ENCODE measurements at regions not wholly inside any gene's neighbourhood (a gene's known extent, or its start where the extent isn't known, plus 50 kb on each side); places are given as distances from the start of the nearest gene placed in this dataset.

DNA sequence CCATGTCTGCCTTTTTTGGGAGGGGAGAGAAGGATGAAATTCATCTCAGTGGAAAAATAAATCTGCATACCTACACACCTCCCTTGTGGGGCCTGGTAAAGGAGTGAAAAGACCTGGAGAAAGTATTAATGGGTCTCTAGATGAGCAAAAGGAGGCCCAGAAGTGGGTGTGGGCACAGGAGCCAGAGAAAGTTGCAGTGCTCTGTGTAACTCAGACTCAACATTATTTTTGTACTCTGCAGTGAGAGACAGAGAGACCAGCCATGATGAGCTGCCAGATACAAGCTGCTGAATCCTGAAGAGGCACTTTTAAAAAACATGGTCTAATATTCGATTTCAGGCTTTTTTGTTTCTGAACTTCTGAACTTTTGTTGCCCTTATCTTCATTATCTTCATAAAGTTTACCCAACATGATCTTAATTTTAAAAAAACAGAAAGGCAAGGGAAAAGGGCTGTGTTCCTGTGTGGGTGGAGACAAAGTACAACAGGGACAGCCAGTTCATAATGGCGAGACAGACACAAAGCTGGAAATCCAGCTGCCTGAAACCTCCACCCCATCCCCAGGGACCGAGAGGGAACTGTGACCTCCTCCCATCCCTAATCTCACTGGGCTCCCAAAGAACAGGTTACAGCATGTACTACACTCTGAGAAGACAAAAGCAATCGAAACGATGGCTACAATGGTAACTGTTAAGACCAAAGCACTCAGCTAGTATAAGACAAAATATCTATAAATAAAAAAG, 77.2 kb downstream of the KLF12 start:
- TF ChIP-seq, protein P1, sequence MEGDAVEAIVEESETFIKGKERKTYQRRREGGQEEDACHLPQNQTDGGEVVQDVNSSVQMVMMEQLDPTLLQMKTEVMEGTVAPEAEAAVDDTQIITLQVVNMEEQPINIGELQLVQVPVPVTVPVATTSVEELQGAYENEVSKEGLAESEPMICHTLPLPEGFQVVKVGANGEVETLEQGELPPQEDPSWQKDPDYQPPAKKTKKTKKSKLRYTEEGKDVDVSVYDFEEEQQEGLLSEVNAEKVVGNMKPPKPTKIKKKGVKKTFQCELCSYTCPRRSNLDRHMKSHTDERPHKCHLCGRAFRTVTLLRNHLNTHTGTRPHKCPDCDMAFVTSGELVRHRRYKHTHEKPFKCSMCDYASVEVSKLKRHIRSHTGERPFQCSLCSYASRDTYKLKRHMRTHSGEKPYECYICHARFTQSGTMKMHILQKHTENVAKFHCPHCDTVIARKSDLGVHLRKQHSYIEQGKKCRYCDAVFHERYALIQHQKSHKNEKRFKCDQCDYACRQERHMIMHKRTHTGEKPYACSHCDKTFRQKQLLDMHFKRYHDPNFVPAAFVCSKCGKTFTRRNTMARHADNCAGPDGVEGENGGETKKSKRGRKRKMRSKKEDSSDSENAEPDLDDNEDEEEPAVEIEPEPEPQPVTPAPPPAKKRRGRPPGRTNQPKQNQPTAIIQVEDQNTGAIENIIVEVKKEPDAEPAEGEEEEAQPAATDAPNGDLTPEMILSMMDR (conservative IDR thresholded peaks at IDR 0.05; ENCODE audit: low read length), result no peak
- no peak for TF ChIP-seq EZH2phosphoT487 (IDR thresholded peaks at IDR 0.05; ENCODE audit: borderline replicate concordance, low read depth, low read length)
